ENCODE measurements at regions not wholly inside any gene's neighbourhood (a gene's known extent, or its start where the extent isn't known, plus 50 kb on each side); places are given as distances from the start of the nearest gene placed in this dataset.
"Not testable (repeated sequence)": the region's sequence is repeated elsewhere in the genome, so short reads cannot be mapped to it uniquely, and the experiment has no call there.

DNA sequence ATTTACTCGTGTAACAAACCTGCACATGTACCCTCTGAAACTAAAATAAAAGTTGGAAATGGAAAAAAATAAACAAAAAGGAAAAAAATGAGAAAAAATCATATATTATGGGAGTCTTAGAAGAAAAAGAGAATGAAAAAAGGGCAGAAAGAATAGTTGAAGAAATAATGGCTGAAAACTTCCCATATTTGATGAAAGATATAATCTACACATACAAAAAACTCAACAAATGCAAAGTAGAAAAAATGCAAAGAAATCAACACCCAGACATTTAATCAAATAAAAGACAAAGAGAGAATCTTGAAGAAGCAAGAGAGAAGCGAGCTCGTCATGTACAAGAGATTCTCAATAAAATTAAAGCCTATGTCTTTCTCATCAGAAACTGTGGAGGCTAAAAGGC lies 73.8 kb downstream of the SLC25A46 start:
- peaks cover 5% of the 10 kb centered on the region for H3K27me3 Mint-ChIP-seq (ENCODE audit: low read depth)
- ATAC-seq, result no peak

DNA sequence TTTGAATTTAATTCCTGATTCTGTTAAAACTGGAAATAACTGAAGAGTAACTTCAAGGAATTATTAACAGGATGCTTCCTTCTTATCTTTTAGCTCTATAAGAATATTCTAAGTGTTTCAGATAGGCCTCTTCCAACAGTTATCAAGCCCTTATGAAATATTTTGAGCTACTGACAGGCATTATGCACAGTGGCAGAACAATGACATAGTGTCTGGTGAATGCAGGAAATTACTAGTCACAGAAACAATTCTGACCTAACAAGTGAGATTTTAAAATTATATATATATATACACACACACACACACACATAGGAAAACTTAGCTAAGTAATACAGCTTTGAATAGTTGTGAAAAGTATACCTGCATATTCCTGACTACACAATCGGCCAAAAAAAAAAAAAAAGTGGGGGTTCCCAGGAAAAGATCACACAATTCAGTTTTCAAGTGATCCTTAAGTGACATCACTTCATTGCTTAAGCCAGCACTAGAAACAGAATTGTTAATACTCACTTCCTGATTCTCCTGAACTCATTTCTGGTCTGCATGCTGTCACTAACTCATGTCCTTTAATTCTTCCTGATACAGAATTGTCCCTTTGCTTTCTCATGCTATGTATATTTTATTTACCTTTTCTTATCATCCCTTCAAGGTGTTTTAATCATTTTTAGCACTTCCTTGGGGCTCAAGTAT lies 77.3 kb downstream of the SLC25A46 start:
- no peaks in the 10 kb centered on the region for H3K36me3 Mint-ChIP-seq (ENCODE audit: insufficient read depth)
- ATAC-seq, result no peak
- no peak overlapping the region for H3K4me3 Mint-ChIP-seq
- peaks cover 6% of the 10 kb centered on the region for H3K9me3 Mint-ChIP-seq
- H3K27me3 Mint-ChIP-seq (ENCODE audit: low read depth), result peaks cover 5% of the 10 kb centered on the region
- no peak for DNase-seq
- H3K4me1 Mint-ChIP-seq (ENCODE audit: low read depth), result no peaks in the 10 kb centered on the region

More for the DNA sequence above, 73.8 kb downstream of the SLC25A46 start:
- Mint-ChIP-seq H3K4me1 (ENCODE audit: low read depth) (no peaks in the 10 kb centered on the region), H3K4me3 (no peak overlapping the region), H3K9me3 (peaks cover 6% of the 10 kb centered on the region), H3K36me3 (ENCODE audit: insufficient read depth) (no peaks in the 10 kb centered on the region)
- no peak for DNase-seq

- no peak overlapping the region for H3K4me3 Mint-ChIP-seq
- H3K9me3 Mint-ChIP-seq, result peaks cover 3% of the 10 kb centered on the region
- H3K4me1 Mint-ChIP-seq (ENCODE audit: low read depth), result no peaks in the 10 kb centered on the region
- no peaks in the 10 kb centered on the region for H3K36me3 Mint-ChIP-seq (ENCODE audit: insufficient read depth)
- ATAC-seq, result no peak
- DNase-seq, result no peak
- peaks cover 5% of the 10 kb centered on the region for H3K27me3 Mint-ChIP-seq (ENCODE audit: low read depth)
Observed at GRCh38 chr5:110817459-110817858, 78.7 kb downstream of the SLC25A46 start.

- Mint-ChIP-seq H3K4me3 (no peak overlapping the region), H3K36me3 (ENCODE audit: insufficient read depth) (no peaks in the 10 kb centered on the region), H3K27me3 (ENCODE audit: low read depth) (peaks cover 2% of the 10 kb centered on the region), H3K4me1 (ENCODE audit: low read depth) (no peaks in the 10 kb centered on the region), H3K9me3 (peaks cover 25% of the 10 kb centered on the region)
- ATAC-seq, result no peak
- no peak for DNase-seq
Observed at GRCh38 chr5:110823571-110823970, 84.8 kb downstream of the SLC25A46 start.

DNA sequence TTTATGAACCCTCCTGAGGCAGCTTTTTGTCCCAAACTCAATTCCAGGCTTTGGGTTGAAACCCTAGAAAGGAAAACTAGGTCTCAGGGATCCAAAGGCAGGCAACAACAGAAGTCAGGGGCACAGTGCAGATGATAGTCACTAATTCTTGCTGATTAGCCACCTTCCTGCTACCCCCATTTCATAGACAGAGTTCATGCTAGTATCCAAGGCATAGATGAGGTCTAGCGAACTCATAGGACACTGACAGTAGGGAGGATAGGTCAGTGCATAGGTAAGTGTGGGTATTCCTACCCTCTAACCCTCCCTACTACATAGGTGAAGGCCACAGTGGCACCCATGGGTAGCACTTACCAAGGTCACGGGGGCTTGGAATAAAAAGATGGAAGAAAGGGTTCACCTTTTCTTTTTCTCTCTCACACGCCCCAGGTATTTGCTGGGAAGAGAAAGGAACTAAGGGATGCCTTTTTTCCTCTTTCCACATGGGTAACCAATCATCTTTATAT lies 86.2 kb downstream of the SLC25A46 start:
- no peak for DNase-seq
- peaks cover 28% of the 10 kb centered on the region for H3K9me3 Mint-ChIP-seq
- no peak overlapping the region for H3K4me3 Mint-ChIP-seq
- no peaks in the 10 kb centered on the region for H3K27me3 Mint-ChIP-seq (ENCODE audit: low read depth)
- ATAC-seq, result no peak
- H3K4me1 Mint-ChIP-seq (ENCODE audit: low read depth), result no peaks in the 10 kb centered on the region
- H3K36me3 Mint-ChIP-seq (ENCODE audit: insufficient read depth), result no peaks in the 10 kb centered on the region

- no peaks in the 10 kb centered on the region for H3K27me3 Mint-ChIP-seq (ENCODE audit: low read depth)
Observed at GRCh38 chr5:110832683-110833082, 93.9 kb downstream of the SLC25A46 start.

DNA sequence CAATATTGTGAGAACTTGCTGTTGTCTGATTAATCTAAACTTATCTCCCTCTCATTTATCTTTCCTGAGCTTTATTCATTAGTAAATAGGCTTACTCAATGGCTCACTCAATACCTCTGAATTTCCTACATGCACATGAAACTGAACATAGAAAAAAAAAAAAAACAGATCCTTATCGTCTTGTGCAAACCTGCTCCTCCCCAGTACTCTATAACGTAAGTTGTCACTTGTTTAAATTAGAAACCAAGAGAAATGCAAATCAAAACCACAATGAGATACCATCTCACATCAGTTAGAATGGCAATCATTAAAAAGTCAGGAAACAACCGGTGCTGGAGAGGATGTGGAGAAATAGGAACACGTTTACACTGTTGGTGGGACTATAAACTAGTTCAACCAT lies 96.1 kb downstream of the SLC25A46 start:
- not testable (repeated sequence) for H3K36me3 Mint-ChIP-seq (ENCODE audit: insufficient read depth); H3K9me3 Mint-ChIP-seq; DNase-seq; ATAC-seq; H3K4me1 Mint-ChIP-seq (ENCODE audit: low read depth); H3K27me3 Mint-ChIP-seq (ENCODE audit: low read depth); H3K4me3 Mint-ChIP-seq

More at GRCh38 chr5:110832683-110833082, 93.9 kb downstream of the SLC25A46 start:
- Mint-ChIP-seq H3K4me1 (ENCODE audit: low read depth) (no peaks in the 10 kb centered on the region), H3K36me3 (ENCODE audit: insufficient read depth) (no peaks in the 10 kb centered on the region), H3K9me3 (peaks cover 16% of the 10 kb centered on the region), H3K4me3 (no peak overlapping the region)
- DNase-seq, result no peak
- no peak for ATAC-seq

DNA sequence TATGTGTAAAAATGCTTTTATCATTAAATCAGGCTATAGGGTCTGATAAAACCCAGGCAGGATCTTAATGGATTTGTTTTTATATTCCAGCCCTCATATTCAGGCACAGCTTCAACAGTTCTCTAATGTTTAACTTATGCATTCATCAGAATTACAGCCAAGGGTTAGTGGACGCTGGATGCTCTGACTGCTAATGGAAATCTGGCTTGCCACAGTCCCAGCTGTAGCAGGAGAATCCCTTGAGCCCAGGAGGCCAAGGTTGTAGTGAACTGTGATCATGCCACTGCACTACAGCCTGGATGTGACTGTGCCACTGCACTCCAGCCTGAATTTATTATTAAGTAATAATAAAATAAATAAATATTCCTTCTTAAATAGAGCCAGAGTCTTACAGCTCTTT lies 98.0 kb downstream of the SLC25A46 start:
- ATAC-seq (no peak), DNase-seq (no peak)
- Mint-ChIP-seq H3K4me1 (ENCODE audit: low read depth) (no peaks in the 10 kb centered on the region), H3K36me3 (ENCODE audit: insufficient read depth) (no peaks in the 10 kb centered on the region), H3K4me3 (no peak overlapping the region), H3K27me3 (ENCODE audit: low read depth) (no peaks in the 10 kb centered on the region), H3K9me3 (peaks cover 9% of the 10 kb centered on the region)

GRCh38 chr5:110838357-110838756 lies 99.5 kb downstream of the SLC25A46 start:
- not testable (repeated sequence) for ATAC-seq; H3K27me3 Mint-ChIP-seq (ENCODE audit: low read depth)

GRCh38 chr5:110838961-110839360 lies 100.2 kb downstream of the SLC25A46 start:
- Mint-ChIP-seq H3K27me3 (ENCODE audit: low read depth) (no peaks in the 10 kb centered on the region), H3K9me3 (peaks cover 9% of the 10 kb centered on the region), H3K4me1 (ENCODE audit: low read depth) (no peaks in the 10 kb centered on the region), H3K36me3 (ENCODE audit: insufficient read depth) (no peaks in the 10 kb centered on the region), H3K4me3 (no peak overlapping the region)
- no peak for ATAC-seq
- no peak for DNase-seq

More at GRCh38 chr5:110838357-110838756, 99.5 kb downstream of the SLC25A46 start:
- not testable (repeated sequence) for H3K4me3 Mint-ChIP-seq; H3K36me3 Mint-ChIP-seq (ENCODE audit: insufficient read depth); H3K4me1 Mint-ChIP-seq (ENCODE audit: low read depth); H3K9me3 Mint-ChIP-seq; DNase-seq

DNA sequence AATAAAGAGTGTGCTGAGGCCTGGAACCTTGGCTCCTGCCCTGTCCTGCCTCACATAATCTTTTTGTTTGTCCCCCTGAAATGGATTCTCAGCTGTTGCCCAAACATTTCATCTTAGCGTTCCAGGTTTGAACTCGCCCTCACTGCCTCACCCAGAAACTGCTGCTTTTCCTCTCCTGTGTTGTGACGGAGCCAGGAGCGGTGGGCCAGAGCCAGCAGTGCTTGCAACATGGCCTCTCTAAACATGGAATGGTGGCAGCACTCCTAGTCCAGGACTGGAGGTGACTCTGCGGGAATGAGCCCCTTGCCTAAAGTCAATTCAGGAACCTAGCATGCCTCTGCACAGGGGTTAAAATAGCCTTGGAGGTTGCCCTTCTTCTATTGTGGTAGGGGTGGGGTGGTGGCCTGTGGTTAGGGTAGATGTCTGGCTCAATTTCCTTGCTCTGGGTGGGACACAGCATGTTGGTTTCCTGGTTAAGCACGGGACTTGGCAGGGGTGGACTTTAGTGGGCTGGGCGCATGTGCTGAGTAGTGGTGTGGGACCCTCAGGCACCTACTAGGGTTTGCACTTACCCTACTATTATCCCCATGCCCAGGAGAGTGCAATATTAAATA lies 101.6 kb downstream of the SLC25A46 start:
- DNase-seq, result no peak
- no peak for ATAC-seq
- Mint-ChIP-seq H3K27me3 (ENCODE audit: low read depth) (no peaks in the 10 kb centered on the region), H3K36me3 (ENCODE audit: insufficient read depth) (no peaks in the 10 kb centered on the region), H3K4me1 (ENCODE audit: low read depth) (no peaks in the 10 kb centered on the region), H3K4me3 (no peak overlapping the region), H3K9me3 (peaks cover 9% of the 10 kb centered on the region)

DNA sequence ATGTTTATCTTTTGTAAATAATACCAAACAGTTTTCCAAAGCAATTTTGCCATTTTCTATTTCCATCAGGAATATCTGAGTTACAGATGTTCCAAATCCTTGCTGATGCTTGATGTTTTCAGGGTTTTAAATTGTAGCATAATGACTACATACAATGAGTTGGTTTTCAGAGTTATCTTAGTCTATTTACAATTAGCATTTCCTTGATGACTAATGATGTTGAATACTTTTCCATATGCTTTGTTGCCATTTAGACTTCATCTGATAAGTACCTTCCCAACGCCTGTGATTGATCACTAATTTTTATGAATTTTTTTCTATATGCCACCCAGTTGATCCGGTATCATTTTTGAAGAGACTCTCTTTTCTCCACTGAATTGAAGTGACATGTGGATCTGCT lies 102.3 kb downstream of the SLC25A46 start:
- Mint-ChIP-seq H3K9me3 (peaks cover 2% of the 10 kb centered on the region), H3K27me3 (ENCODE audit: low read depth) (no peaks in the 10 kb centered on the region), H3K4me3 (no peak overlapping the region), H3K4me1 (ENCODE audit: low read depth) (no peaks in the 10 kb centered on the region), H3K36me3 (ENCODE audit: insufficient read depth) (no peaks in the 10 kb centered on the region)
- no peak for DNase-seq
- no peak for ATAC-seq

DNA sequence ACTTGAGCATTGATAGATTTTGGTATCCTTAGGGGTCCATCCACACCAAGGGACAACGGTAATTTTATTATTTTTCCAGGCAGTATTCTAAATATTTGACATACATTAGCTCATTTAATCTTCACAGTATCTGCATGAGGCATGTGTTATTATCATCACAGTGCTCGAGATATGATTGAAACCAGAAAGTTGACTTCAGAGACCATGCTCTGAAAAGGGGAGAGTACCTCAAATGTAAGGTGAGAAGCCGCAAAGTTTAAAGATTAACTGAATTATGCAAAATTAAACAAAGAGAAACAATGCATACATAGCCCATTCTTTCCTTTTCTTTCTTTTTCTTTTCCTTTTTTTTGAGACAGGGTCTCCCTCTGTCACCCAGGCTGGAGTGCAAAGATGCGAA lies 104.1 kb downstream of the SLC25A46 start:
- no peaks in the 10 kb centered on the region for H3K9me3 Mint-ChIP-seq
- H3K4me1 Mint-ChIP-seq (ENCODE audit: low read depth), result no peaks in the 10 kb centered on the region
- no peak overlapping the region for H3K4me3 Mint-ChIP-seq
- ATAC-seq (no peak), DNase-seq (no peak)
- H3K27me3 Mint-ChIP-seq (ENCODE audit: low read depth), result no peaks in the 10 kb centered on the region
- H3K36me3 Mint-ChIP-seq (ENCODE audit: insufficient read depth), result no peaks in the 10 kb centered on the region

- Mint-ChIP-seq H3K36me3 (ENCODE audit: insufficient read depth) (no peaks in the 10 kb centered on the region), H3K4me1 (ENCODE audit: low read depth) (no peaks in the 10 kb centered on the region), H3K9me3 (peaks cover 7% of the 10 kb centered on the region), H3K4me3 (no peak overlapping the region), H3K27me3 (ENCODE audit: low read depth) (no peaks in the 10 kb centered on the region)
- no peak for ATAC-seq
- DNase-seq, result no peak
Observed at GRCh38 chr5:110844251-110844650, 105.4 kb downstream of the SLC25A46 start.

GRCh38 chr5:110846398-110847001 lies 107.7 kb downstream of the SLC25A46 start:
- Mint-ChIP-seq H3K4me1 (ENCODE audit: low read depth) (no peaks in the 10 kb centered on the region), H3K27me3 (ENCODE audit: low read depth) (peaks cover 1% of the 10 kb centered on the region), H3K36me3 (ENCODE audit: insufficient read depth) (no peaks in the 10 kb centered on the region), H3K4me3 (no peak overlapping the region), H3K9me3 (peaks cover 17% of the 10 kb centered on the region)
- DNase-seq, result no peak
- no peak for ATAC-seq
